ENCODE measurements at regions not wholly inside any gene's neighbourhood (a gene's known extent, or its start where the extent isn't known, plus 50 kb on each side); places are given as distances from the start of the nearest gene placed in this dataset.

GRCh38 chr4:104412344-104412743 lies 82.3 kb downstream of the CXXC4 start:
- no peak overlapping the region for H3K27ac ChIP-seq
- H3K4me3 ChIP-seq, result no peak overlapping the region
- no peaks in the 10 kb centered on the region for H3K4me1 ChIP-seq (replicated peaks in 1 of 2)
- no peak for DNase-seq
- intact Hi-C loops (cut with DNase I), result no loop called here
- no peaks in the 10 kb centered on the region for H3K36me3 ChIP-seq (replicated peaks in 1 of 2)
- no peaks in the 10 kb centered on the region for H3K27me3 ChIP-seq
- H3K9me3 ChIP-seq (replicated peaks in 1 of 3), result no peaks in the 10 kb centered on the region
- TF ChIP-seq CTCF (IDR thresholded peaks at IDR 0.05), result no peak
- no peak for TF ChIP-seq POLR2A (IDR thresholded peaks at IDR 0.05)

DNA sequence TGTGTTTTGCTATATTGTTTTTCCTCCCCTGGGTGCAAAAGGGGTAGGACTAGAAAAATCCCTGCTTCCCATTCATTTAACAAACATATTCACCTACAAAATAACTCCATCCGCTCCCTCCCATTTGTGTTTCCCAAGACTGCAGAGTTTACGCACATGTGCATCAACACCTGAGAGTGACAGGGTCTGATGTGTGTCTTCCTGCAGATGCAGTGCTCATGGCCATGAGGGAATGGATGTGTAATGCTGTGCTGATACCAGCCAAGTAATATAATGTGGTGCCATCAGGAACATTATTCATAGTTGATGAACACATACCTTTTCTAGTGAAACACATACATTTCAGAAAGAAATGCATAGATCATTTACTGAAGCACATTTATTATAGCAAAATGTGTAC lies 83.2 kb downstream of the CXXC4 start:
- Histone ChIP-seq H3K9me3 (replicated peaks in 1 of 3) (no peaks in the 10 kb centered on the region), H3K4me3 (no peak overlapping the region), H3K36me3 (replicated peaks in 1 of 2) (no peaks in the 10 kb centered on the region), H3K4me1 (replicated peaks in 1 of 2) (no peaks in the 10 kb centered on the region), H3K27me3 (no peaks in the 10 kb centered on the region), H3K27ac (no peak overlapping the region)
- intact Hi-C loops (cut with DNase I), result no loop called here
- no peak for TF ChIP-seq POLR2A (IDR thresholded peaks at IDR 0.05)
- TF ChIP-seq CTCF (IDR thresholded peaks at IDR 0.05), result no peak
- WGBS, 4 donors, result 92 to 96% (median 94%) methylated on average over 2 of the region's 2 CpGs
- no peak for DNase-seq

GRCh38 chr4:104408878-104409277 lies 85.8 kb downstream of the CXXC4 start:
- Histone ChIP-seq H3K4me1 (replicated peaks in 1 of 2) (no peaks in the 10 kb centered on the region), H3K27me3 (no peaks in the 10 kb centered on the region), H3K36me3 (replicated peaks in 1 of 2) (no peaks in the 10 kb centered on the region), H3K4me3 (no peak overlapping the region), H3K9me3 (replicated peaks in 1 of 3) (no peaks in the 10 kb centered on the region), H3K27ac (no peak overlapping the region)
- intact Hi-C loops (cut with DNase I), result no loop called here
- TF ChIP-seq POLR2A (IDR thresholded peaks at IDR 0.05), result no peak
- TF ChIP-seq CTCF (IDR thresholded peaks at IDR 0.05), result no peak
- DNase-seq, result no peak
- WGBS, 4 donors, result 39 to 55% (median 49%) methylated on average over 2 of the region's 2 CpGs

GRCh38 chr4:104404361-104404760 lies 90.3 kb downstream of the CXXC4 start:
- no peak overlapping the region for H3K4me3 ChIP-seq
- 64 to 68% (median 65%) methylated on average over 6 of the region's 6 CpGs for WGBS, 4 donors
- H3K36me3 ChIP-seq (replicated peaks in 1 of 2), result no peaks in the 10 kb centered on the region
- no peak for TF ChIP-seq POLR2A (IDR thresholded peaks at IDR 0.05)
- TF ChIP-seq CTCF (IDR thresholded peaks at IDR 0.05), result no peak
- DNase-seq, result no peak
- no peaks in the 10 kb centered on the region for H3K4me1 ChIP-seq (replicated peaks in 1 of 2)
- H3K27me3 ChIP-seq, result no peaks in the 10 kb centered on the region
- peaks cover 0 to 11% (median 0%) of the 10 kb centered on the region in 3 donors for H3K9me3 ChIP-seq (replicated peaks in 1 of 3)
- H3K27ac ChIP-seq, result no peak overlapping the region
- intact Hi-C loops (cut with DNase I), result no loop called here
